ENCODE measurements at regions not wholly inside any gene's neighbourhood (a gene's known extent, or its start where the extent isn't known, plus 50 kb on each side); places are given as distances from the start of the nearest gene placed in this dataset.

- TF ChIP-seq POLR2A (IDR thresholded peaks at IDR 0.05): no peak
- no peak for TF ChIP-seq EP300 (IDR thresholded peaks at IDR 0.05)
- TF ChIP-seq CTCF (IDR thresholded peaks at IDR 0.05): no peak
Measured at GRCh38 chr13:73388586-73388985, 329.8 kb downstream of the KLF5 start.

GRCh38 chr13:73387318-73387717 lies 328.5 kb downstream of the KLF5 start:
- WGBS, 2 donors: 96 to 98% methylated on average over 6 of the region's 6 CpGs
- H3K4me3 ChIP-seq: no peak overlapping the region
- H3K4me1 ChIP-seq: no peaks in the 10 kb centered on the region
- TF ChIP-seq EP300 (IDR thresholded peaks at IDR 0.05) (no peak), CTCF (IDR thresholded peaks at IDR 0.05) (no peak), POLR2A (IDR thresholded peaks at IDR 0.05) (no peak)
- no peaks in the 10 kb centered on the region for H3K36me3 ChIP-seq
- no peaks in the 10 kb centered on the region for H3K27me3 ChIP-seq
- H3K9me3 ChIP-seq: peaks cover 0 to 12% (median 0%) of the 10 kb centered on the region in 4 donors
- no peak overlapping the region for H3K27ac ChIP-seq
- no peak for DNase-seq (ENCODE audit: low spot score in 2 of 2)

More at GRCh38 chr13:73388586-73388985, 329.8 kb downstream of the KLF5 start:
- H3K4me1 ChIP-seq: no peaks in the 10 kb centered on the region
- no peaks in the 10 kb centered on the region for H3K36me3 ChIP-seq
- no peaks in the 10 kb centered on the region for H3K27me3 ChIP-seq
- H3K9me3 ChIP-seq: peaks cover 0 to 12% (median 0%) of the 10 kb centered on the region in 4 donors
- DNase-seq (ENCODE audit: low spot score in 2 of 2): no peak
- no peak overlapping the region for H3K27ac ChIP-seq
- no peak overlapping the region for H3K4me3 ChIP-seq

- no peak for TF ChIP-seq CTCF (IDR thresholded peaks at IDR 0.05)
- no peak for TF ChIP-seq EP300 (IDR thresholded peaks at IDR 0.05)
- TF ChIP-seq POLR2A (IDR thresholded peaks at IDR 0.05): no peak
- DNase-seq (ENCODE audit: low spot score in 2 of 2): no peak
- H3K36me3 ChIP-seq: no peaks in the 10 kb centered on the region
Measured at GRCh38 chr13:73385848-73386247, 327.0 kb downstream of the KLF5 start.

GRCh38 chr13:73372666-73373627 lies 314.1 kb downstream of the KLF5 start:
- TF ChIP-seq EP300 (IDR thresholded peaks at IDR 0.05) (no peak), POLR2A (IDR thresholded peaks at IDR 0.05) (no peak), CTCF (IDR thresholded peaks at IDR 0.05) (no peak)
- Histone ChIP-seq H3K27me3 (no peaks in the 10 kb centered on the region), H3K4me3 (no peak overlapping the region), H3K4me1 (no peaks in the 10 kb centered on the region), H3K36me3 (no peaks in the 10 kb centered on the region), H3K9me3 (no peaks in the 10 kb centered on the region), H3K27ac (no peak overlapping the region)
- 81 to 86% methylated on average over 5 of the region's 5 CpGs for WGBS, 2 donors
- DNase-seq (ENCODE audit: low spot score in 2 of 2): no peak

More at GRCh38 chr13:73385848-73386247, 327.0 kb downstream of the KLF5 start:
- Histone ChIP-seq H3K27me3 (no peaks in the 10 kb centered on the region), H3K4me3 (no peak overlapping the region), H3K9me3 (peaks cover 0 to 10% (median 0%) of the 10 kb centered on the region in 4 donors), H3K4me1 (no peaks in the 10 kb centered on the region), H3K27ac (no peak overlapping the region)

GRCh38 chr13:73370066-73370465 lies 311.3 kb downstream of the KLF5 start:
- DNase-seq (ENCODE audit: low spot score in 2 of 2): no peak
- H3K9me3 ChIP-seq: no peaks in the 10 kb centered on the region
- TF ChIP-seq POLR2A (IDR thresholded peaks at IDR 0.05) (no peak), CTCF (IDR thresholded peaks at IDR 0.05) (no peak), EP300 (IDR thresholded peaks at IDR 0.05) (no peak)
- no peak overlapping the region for H3K4me3 ChIP-seq
- no peaks in the 10 kb centered on the region for H3K36me3 ChIP-seq
- no peaks in the 10 kb centered on the region for H3K27me3 ChIP-seq
- no peaks in the 10 kb centered on the region for H3K4me1 ChIP-seq
- no peak overlapping the region for H3K27ac ChIP-seq
- 74 to 78% methylated on average over 3 of the region's 3 CpGs for WGBS, 2 donors
